ENCODE measurements at regions not wholly inside any gene's neighbourhood (a gene's known extent, or its start where the extent isn't known, plus 50 kb on each side); places are given as distances from the start of the nearest gene placed in this dataset.

DNA sequence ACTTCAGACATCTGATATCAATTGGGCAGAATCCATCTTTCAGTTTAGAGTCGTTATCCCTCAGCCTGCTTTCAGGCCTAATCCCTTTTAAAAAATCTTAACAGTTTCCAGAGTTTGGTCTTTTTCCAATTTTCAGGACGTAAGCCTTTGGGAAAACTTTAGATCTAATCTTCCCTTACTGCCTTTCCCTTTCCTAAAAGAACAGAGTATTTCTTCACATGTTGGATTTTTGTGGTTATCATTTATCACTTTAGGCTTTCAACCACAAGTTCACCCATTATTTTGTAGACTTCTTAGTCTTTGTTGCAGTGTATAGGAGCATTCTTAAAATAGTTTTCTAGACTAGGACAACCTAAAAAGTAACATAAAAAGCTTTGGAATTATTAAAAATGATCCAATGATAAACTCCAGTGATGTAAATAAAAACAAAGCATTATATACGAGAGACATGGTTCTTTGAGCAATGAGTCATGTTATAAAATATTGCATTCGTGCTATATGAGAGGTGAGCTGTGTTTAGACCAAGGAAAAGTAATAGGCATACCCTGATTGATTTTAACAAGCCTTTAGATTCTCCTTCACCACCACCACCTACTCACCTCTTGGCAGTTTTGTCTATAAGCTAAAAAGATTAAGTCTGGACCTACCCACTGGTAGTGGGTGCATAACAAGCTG is 90.4 kb upstream of the MCHR2 start:
- H2AFZ ChIP-seq (ENCODE audit: low read depth, low read length, severe bottlenecking), result no peak overlapping the region
- no peak for TF ChIP-seq EZH2phosphoT487 (conservative IDR thresholded peaks at IDR 0.05; ENCODE audit: low read length)
- TF ChIP-seq, protein P1, sequence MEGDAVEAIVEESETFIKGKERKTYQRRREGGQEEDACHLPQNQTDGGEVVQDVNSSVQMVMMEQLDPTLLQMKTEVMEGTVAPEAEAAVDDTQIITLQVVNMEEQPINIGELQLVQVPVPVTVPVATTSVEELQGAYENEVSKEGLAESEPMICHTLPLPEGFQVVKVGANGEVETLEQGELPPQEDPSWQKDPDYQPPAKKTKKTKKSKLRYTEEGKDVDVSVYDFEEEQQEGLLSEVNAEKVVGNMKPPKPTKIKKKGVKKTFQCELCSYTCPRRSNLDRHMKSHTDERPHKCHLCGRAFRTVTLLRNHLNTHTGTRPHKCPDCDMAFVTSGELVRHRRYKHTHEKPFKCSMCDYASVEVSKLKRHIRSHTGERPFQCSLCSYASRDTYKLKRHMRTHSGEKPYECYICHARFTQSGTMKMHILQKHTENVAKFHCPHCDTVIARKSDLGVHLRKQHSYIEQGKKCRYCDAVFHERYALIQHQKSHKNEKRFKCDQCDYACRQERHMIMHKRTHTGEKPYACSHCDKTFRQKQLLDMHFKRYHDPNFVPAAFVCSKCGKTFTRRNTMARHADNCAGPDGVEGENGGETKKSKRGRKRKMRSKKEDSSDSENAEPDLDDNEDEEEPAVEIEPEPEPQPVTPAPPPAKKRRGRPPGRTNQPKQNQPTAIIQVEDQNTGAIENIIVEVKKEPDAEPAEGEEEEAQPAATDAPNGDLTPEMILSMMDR (IDR thresholded peaks at IDR 0.05; ENCODE audit: insufficient read depth, low read length, poor library complexity, severe bottlenecking), result no peak

DNA sequence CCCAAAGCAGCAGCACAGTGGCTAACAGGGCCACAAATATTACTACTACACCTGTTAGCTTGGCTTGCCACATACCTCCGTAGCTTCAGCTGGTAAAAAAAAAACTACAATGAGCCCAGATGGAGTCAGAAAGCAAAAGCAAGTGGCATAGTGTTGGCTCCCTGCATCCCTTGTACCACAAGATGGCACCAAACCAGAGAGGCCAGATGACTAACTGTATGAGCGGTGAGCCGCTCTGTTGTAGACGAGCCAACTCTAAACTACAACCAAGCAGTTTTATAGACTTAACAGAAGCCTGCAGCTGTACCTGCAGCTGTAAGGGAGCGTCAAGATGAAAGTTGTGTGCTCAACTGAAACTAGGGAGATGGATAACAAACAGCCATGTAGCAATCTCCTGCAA is 84.5 kb upstream of the MCHR2 start:
- H3K79me2 ChIP-seq (ENCODE audit: insufficient read depth, low read length), result no peaks in the 10 kb centered on the region
- H3K4me2 ChIP-seq (ENCODE audit: low read depth, low read length, poor library complexity, severe bottlenecking), result no peak overlapping the region
- no peaks in the 10 kb centered on the region for H3K9me3 ChIP-seq (ENCODE audit: insufficient read depth, low read length)
- no peak overlapping the region for H3K4me3 ChIP-seq (ENCODE audit: insufficient read depth, low read length, poor library complexity, severe bottlenecking)
- H4K20me1 ChIP-seq (ENCODE audit: low read depth, low read length), result no peaks in the 10 kb centered on the region
- H3K27me3 ChIP-seq (ENCODE audit: low read length), result no peaks in the 10 kb centered on the region; the same call in 1 of the 2 replicates
- no peaks in the 10 kb centered on the region for H3K9me2 ChIP-seq (replicated peaks; ENCODE audit: insufficient read depth, low read length)
- H3F3A ChIP-seq (ENCODE audit: insufficient read depth), result no peaks in the 10 kb centered on the region
- no peak overlapping the region for H3K27ac ChIP-seq (ENCODE audit: low read depth, low read length)
- TF ChIP-seq EZH2phosphoT487 (conservative IDR thresholded peaks at IDR 0.05; ENCODE audit: low read length), result no peak
- TF ChIP-seq, protein P1 (IDR thresholded peaks at IDR 0.05; ENCODE audit: insufficient read depth, low read length, poor library complexity, severe bottlenecking), result no peak
- no peak overlapping the region for H3K9ac ChIP-seq (ENCODE audit: low read length)
- no peak overlapping the region for H2AFZ ChIP-seq (ENCODE audit: low read depth, low read length, severe bottlenecking)
- H3K36me3 ChIP-seq (ENCODE audit: low read length), result no peaks in the 10 kb centered on the region

More for the DNA sequence above, 90.4 kb upstream of the MCHR2 start:
- Histone ChIP-seq H3F3A (ENCODE audit: insufficient read depth) (no peaks in the 10 kb centered on the region), H3K27ac (ENCODE audit: low read depth, low read length) (no peak overlapping the region), H3K9me2 (replicated peaks; ENCODE audit: insufficient read depth, low read length) (no peaks in the 10 kb centered on the region), H3K4me2 (ENCODE audit: low read depth, low read length, poor library complexity, severe bottlenecking) (no peak overlapping the region), H3K4me3 (ENCODE audit: insufficient read depth, low read length, poor library complexity, severe bottlenecking) (no peak overlapping the region), H3K9me3 (ENCODE audit: insufficient read depth, low read length) (no peaks in the 10 kb centered on the region), H4K20me1 (ENCODE audit: low read depth, low read length) (no peaks in the 10 kb centered on the region), H3K9ac (ENCODE audit: low read length) (no peak overlapping the region), H3K79me2 (ENCODE audit: insufficient read depth, low read length) (no peaks in the 10 kb centered on the region), H3K36me3 (ENCODE audit: low read length) (no peaks in the 10 kb centered on the region), H3K27me3 (ENCODE audit: low read length) (no peaks in the 10 kb centered on the region)

DNA sequence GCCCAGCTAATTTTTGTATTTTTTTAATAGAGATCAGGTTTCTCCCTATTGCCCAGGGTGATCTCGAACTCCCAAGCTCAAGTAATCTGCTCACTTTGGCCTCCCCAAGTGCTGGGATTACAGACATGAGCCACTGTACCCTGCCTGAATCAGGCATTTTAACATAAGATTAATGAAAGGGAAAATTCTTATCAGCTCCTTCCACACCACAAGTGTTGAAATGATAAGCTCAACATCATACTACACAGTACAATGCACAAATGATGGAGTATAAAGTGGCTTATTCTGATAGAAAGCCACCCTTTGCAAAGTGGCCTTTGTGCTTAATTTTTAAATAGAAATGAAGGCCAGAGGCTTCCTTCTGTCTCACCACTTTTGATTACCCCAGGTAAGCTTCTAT is 71.3 kb upstream of the MCHR2 start:
- Histone ChIP-seq H3K79me2 (ENCODE audit: insufficient read depth, low read length) (no peaks in the 10 kb centered on the region), H3K27ac (ENCODE audit: low read depth, low read length) (no peak overlapping the region), H3K9ac (ENCODE audit: low read length) (no peak overlapping the region), H2AFZ (ENCODE audit: low read depth, low read length, severe bottlenecking) (no peak overlapping the region), H3F3A (ENCODE audit: insufficient read depth) (no peaks in the 10 kb centered on the region), H4K20me1 (ENCODE audit: low read depth, low read length) (no peaks in the 10 kb centered on the region), H3K9me2 (replicated peaks; ENCODE audit: insufficient read depth, low read length) (no peaks in the 10 kb centered on the region), H3K4me3 (ENCODE audit: insufficient read depth, low read length, poor library complexity, severe bottlenecking) (no peak overlapping the region), H3K36me3 (ENCODE audit: low read length) (no peaks in the 10 kb centered on the region), H3K4me2 (ENCODE audit: low read depth, low read length, poor library complexity, severe bottlenecking) (no peak overlapping the region), H3K9me3 (ENCODE audit: insufficient read depth, low read length) (no peaks in the 10 kb centered on the region; the same call in 1 of the 2 replicates), H3K27me3 (ENCODE audit: low read length) (no peaks in the 10 kb centered on the region)
- TF ChIP-seq EZH2phosphoT487 (conservative IDR thresholded peaks at IDR 0.05; ENCODE audit: low read length), result no peak
- TF ChIP-seq, protein P1 (IDR thresholded peaks at IDR 0.05; ENCODE audit: insufficient read depth, low read length, poor library complexity, severe bottlenecking), result no peak
